PC-3 (cell line): ENCODE measurements at regions not wholly inside any gene's neighbourhood (a gene's known extent, or its start where the extent isn't known, plus 50 kb on each side); places are given as distances from the start of the nearest gene placed in this dataset.

Experiments
- ATAC-seq: fragments of 200-7000 bp; cut with Tn5 transposase; 2 replicates; pipeline ENCODE4 v1.9.1; 2020; ENCODE audit warnings: mild to moderate bottlenecking, moderate library complexity
- BruUV-seq: library from RNA; stranded (reverse); fragments of 400-500 nt; replicated peaks from 2 replicates; lab custom pipeline; 2021; lab: Mats Ljungman, UMichigan
- CTCF ChIA-PET: fragments of 300-600 bp; sonication (Branson Sonifier 250); formaldehyde crosslinking; loops from one replicate; lab custom pipeline; 2022; ENCODE audit warnings: antibody characterized with exemption; lab: Charles Lee
- POLR2A ChIA-PET: fragments of 300-600 bp; sonication (Branson Sonifier 250); formaldehyde crosslinking; loops from one replicate; lab custom pipeline; 2022; ENCODE audit warnings: antibody characterized with exemption; ENCODE audit not compliant: unreplicated experiment; lab: Charles Lee
- DNase-seq: peaks from one replicate; pipeline ENCODE4 v3.0.0-alpha.2; 2015
- H2AFZ ChIP-seq: fragments of 300-600 bp; sonication (generic); 2 replicates; pipeline ENCODE4 v1.6.0; 2016; ENCODE audit warnings: antibody characterized with exemption, low read length
- H3F3A ChIP-seq: fragments of 300-600 bp; sonication (generic); one replicate; pipeline ENCODE4 v1.6.0; 2017; ENCODE audit warnings: antibody characterized with exemption, low read length, control low read depth, mild to moderate bottlenecking; ENCODE audit not compliant: unreplicated experiment
- H3K27ac ChIP-seq: fragments of 300-600 bp; sonication (generic); 2 replicates; pipeline ENCODE4 v1.5.1; 2016; ENCODE audit warnings: mild to moderate bottlenecking, low read length
- H3K27me3 ChIP-seq: fragments of 300-600 bp; sonication (generic); 2 replicates; pipeline ENCODE4 v1.6.1; 2016; ENCODE audit warnings: low read length, mixed read lengths
- H3K36me3 ChIP-seq: fragments of 300-600 bp; sonication (generic); 2 replicates; pipeline ENCODE4 v1.6.1; 2016; ENCODE audit warnings: low read depth, mixed run types, low read length, mixed read lengths
- H3K4me1 ChIP-seq: fragments of 300-600 bp; sonication (generic); 2 replicates; pipeline ENCODE4 v1.5.1; 2016; ENCODE audit warnings: low read length; ENCODE audit not compliant: insufficient read depth
- H3K4me2 ChIP-seq: fragments of 300-600 bp; sonication (generic); 2 replicates; pipeline ENCODE4 v1.6.0; 2016; ENCODE audit warnings: low read length
- H3K4me3 ChIP-seq: fragments of 300-600 bp; sonication (generic); 2 replicates; pipeline ENCODE4 v1.5.1; 2016; ENCODE audit warnings: mild to moderate bottlenecking, low read length, mixed read lengths
- H3K79me2 ChIP-seq: fragments of 300-600 bp; sonication (generic); 2 replicates; pipeline ENCODE4 v1.6.1; 2017; ENCODE audit warnings: low read length, mixed read lengths
- H3K9ac ChIP-seq: fragments of 300-600 bp; sonication (generic); 2 replicates; pipeline ENCODE4 v1.6.0; 2016; ENCODE audit warnings: mild to moderate bottlenecking, low read length
- H3K9me2 ChIP-seq: fragments of 300-600 bp; sonication (generic); replicated peaks from 2 replicates; pipeline ENCODE4 v1.6.1; 2016; ENCODE audit warnings: mixed run types, low read length, mixed read lengths
- H3K9me3 ChIP-seq: fragments of 300-600 bp; sonication (generic); 2 replicates; pipeline ENCODE4 v1.6.1; 2016; ENCODE audit warnings: low read length, mixed read lengths
- H4K20me1 ChIP-seq: fragments of 300-600 bp; sonication (generic); 2 replicates; pipeline ENCODE4 v1.6.1; 2016; ENCODE audit warnings: low read length, mixed read lengths
- EZH2 ChIP-seq: fragments of 300-600 bp; sonication (generic); IDR thresholded peaks from one replicate; pipeline ENCODE4 v1.6.1; 2017; ENCODE audit warnings: antibody characterized with exemption, mild to moderate bottlenecking, low read length; ENCODE audit not compliant: unreplicated experiment
- EZH2phosphoT487 ChIP-seq: fragments of 300-600 bp; sonication (generic); IDR thresholded peaks from 2 replicates; pipeline ENCODE4 v1.6.1; 2018; ENCODE audit warnings: mild to moderate bottlenecking, antibody characterized with exemption, low read length, borderline replicate concordance
- intact Hi-C: fragments of 100-400 bp; cut with micrococcal nuclease; formaldehyde crosslinking; loops from 2 replicates; pipeline ENCODE4 v1.9.0; 2023
- TF ChIP-seq, protein P1 (sequence below): fragments of 300-600 bp; sonication (generic); conservative IDR thresholded peaks from 2 replicates; pipeline ENCODE4 v1.5.1; 2017; ENCODE audit warnings: antibody characterized with exemption, low read depth, mild to moderate bottlenecking, low read length

DNA sequence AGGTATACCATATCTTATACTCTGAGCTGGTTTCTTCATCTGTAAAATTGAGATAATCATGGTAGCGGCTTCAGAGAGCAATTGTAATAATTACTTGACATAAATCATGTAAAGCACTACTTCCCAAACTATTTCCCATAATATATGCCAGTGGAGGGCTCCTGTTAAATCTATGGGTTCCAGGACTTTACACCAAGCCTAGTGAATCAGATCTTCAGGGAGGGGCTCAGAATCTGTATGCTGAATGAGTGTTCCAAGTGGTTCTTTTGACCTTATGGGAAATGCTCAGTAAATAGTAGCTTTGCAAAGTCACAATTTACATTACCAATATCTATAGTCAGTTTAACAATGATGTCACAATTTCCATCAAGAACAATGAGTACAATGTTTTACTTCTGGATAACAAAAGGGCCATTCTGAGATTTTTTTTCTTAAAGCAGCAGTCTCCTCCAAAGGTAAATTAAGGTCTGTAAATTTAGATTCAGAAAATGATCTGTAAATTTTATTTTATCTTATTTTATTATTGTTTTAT is 50.9 kb upstream of the NLK start:
- no peak for DNase-seq
- H3K27me3 ChIP-seq, result no peaks in the 10 kb centered on the region
- no peak overlapping the region for H2AFZ ChIP-seq
- H3K36me3 ChIP-seq, result no peaks in the 10 kb centered on the region
- H3K9ac ChIP-seq, result no peak overlapping the region
- no peak overlapping the region for H3K4me3 ChIP-seq
- ChIA-PET POLR2A (no interaction called here), CTCF (no interaction called here)
- no peak overlapping the region for H3K4me2 ChIP-seq
- ATAC-seq, result no peak
- no peak overlapping the region for H3K27ac ChIP-seq
- TF ChIP-seq, protein P1, sequence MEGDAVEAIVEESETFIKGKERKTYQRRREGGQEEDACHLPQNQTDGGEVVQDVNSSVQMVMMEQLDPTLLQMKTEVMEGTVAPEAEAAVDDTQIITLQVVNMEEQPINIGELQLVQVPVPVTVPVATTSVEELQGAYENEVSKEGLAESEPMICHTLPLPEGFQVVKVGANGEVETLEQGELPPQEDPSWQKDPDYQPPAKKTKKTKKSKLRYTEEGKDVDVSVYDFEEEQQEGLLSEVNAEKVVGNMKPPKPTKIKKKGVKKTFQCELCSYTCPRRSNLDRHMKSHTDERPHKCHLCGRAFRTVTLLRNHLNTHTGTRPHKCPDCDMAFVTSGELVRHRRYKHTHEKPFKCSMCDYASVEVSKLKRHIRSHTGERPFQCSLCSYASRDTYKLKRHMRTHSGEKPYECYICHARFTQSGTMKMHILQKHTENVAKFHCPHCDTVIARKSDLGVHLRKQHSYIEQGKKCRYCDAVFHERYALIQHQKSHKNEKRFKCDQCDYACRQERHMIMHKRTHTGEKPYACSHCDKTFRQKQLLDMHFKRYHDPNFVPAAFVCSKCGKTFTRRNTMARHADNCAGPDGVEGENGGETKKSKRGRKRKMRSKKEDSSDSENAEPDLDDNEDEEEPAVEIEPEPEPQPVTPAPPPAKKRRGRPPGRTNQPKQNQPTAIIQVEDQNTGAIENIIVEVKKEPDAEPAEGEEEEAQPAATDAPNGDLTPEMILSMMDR, result no peak
- TF ChIP-seq EZH2phosphoT487 (no peak), EZH2 (no peak)
- no peaks in the 10 kb centered on the region for H3K9me3 ChIP-seq
- no TSS peak for BruUV-seq
- no peaks in the 10 kb centered on the region for H4K20me1 ChIP-seq
- H3K9me2 ChIP-seq, result no peaks in the 10 kb centered on the region
- intact Hi-C loops, result no loop called here
- no peaks in the 10 kb centered on the region for H3K79me2 ChIP-seq
- peaks cover 8% of the 10 kb centered on the region; the same call in 1 of the 2 replicates for H3K4me1 ChIP-seq
- no peaks in the 10 kb centered on the region for H3F3A ChIP-seq
